GM19372 (cell line): ENCODE measurements at regions not wholly inside any gene's neighbourhood (a gene's known extent, or its start where the extent isn't known, plus 50 kb on each side); places are given as distances from the start of the nearest gene placed in this dataset.

Source experiments
- ATAC-seq: cut with Tn5 transposase; IDR thresholded peaks from one replicate; pipeline ENCODE4 v1.9.1; 2021; ENCODE audit warnings: mild to moderate bottlenecking, low read depth, moderate library complexity; ENCODE audit not compliant: unreplicated experiment

DNA sequence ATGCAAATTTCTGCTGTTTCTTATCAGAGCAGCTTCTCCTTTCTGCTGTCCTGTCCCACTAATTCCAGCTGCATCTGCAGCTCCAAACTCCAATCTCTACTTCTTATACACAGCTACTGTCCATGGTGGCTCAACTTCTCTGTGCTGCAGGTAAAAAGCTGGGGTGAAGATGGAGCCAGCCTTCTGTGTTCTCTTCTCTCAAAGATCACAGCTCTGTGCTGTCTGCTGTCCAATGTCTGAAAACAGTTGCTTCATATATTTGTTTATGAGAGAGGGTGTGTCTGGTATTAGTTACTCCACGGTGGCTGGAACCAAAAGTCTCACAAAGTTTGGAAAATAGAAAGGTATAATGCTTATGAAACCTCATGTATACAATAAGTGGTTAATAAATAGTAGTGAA lies 445.8 kb upstream of the TBX3 start:
- ATAC-seq = no peak

DNA sequence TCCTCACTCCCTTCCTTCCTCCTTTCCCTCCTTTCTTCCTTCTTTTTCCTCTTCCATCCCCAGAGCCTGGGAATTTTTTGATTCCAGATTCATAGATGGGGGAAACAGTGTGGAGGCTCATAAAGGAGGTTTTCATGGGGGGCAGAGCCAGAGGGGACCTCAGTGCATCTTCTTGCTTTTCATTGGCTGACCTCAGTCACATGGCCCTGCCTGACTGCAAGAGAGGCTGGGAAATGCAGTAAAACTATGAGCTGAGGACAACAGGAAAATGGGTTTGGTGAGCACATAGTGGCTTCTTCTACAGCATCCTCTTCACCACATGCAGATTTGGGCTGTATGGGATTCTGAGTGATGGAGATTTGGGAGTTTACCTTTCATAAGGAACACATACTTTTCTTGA lies 437.1 kb upstream of the TBX3 start:
- no peak for ATAC-seq

DNA sequence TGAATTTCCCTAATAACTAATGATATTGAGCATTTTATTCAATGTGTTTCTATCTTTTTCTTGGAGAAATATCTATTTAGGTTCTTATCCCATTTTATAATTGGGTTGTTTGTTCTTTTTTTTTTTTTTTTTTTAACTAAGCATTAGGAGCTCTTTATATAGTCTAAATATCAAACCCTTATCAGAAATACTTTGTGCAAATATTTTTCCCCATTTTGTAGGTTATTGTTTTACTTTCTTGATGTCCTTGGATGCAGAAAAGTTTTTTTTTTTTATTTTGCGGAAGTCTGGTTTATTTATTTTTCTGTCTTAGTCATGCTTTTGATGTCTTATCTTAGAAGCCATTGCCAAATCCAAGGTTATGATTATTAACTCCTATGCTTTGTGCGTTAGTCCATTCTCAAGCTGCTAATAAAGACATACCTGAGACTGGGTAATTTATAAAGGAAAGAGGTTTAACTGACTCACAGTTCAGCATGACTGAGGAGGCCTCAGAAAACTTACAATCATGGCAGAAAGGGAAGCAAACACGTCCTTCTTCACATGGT lies 434.3 kb upstream of the TBX3 start:
- ATAC-seq = no peak

DNA sequence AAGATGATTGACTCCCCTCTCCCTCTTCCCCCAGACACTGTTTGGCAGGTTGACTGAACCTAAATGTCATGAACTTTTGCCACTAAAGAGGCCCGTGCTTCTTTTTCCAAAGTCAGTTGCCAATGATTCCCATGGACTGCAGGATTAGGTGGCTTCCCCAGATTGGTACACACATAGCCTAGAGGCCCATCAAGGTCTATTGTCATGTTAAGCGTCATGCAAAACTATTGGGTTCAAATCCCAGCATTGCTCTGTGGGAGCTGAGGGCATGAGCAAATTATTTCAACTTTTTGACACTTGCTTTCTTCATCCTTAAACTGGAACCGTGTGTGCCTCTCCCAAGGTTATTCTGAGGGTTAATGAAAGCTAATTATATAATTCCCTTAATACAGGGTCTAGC lies 430.2 kb upstream of the TBX3 start:
- no peak for ATAC-seq

DNA sequence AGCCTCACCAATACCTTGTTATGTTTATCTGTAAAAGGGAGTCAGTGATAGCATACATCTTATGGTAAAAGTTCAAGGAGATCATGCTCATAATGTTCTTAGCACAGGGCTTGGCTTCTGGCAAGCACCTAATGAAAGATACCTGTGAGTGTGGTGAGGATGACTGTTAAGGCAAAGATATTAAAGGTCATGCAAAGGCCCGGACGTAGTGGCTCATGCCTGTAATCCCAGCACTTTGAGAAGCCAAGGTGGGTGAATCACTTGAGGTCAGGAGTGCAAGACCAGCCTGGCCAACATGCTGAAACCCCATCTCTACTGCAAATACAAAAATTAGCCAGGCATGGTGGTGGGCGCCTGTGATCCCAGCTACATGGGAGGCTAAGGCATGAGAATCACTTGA lies 425.9 kb upstream of the TBX3 start:
- no peak for ATAC-seq

DNA sequence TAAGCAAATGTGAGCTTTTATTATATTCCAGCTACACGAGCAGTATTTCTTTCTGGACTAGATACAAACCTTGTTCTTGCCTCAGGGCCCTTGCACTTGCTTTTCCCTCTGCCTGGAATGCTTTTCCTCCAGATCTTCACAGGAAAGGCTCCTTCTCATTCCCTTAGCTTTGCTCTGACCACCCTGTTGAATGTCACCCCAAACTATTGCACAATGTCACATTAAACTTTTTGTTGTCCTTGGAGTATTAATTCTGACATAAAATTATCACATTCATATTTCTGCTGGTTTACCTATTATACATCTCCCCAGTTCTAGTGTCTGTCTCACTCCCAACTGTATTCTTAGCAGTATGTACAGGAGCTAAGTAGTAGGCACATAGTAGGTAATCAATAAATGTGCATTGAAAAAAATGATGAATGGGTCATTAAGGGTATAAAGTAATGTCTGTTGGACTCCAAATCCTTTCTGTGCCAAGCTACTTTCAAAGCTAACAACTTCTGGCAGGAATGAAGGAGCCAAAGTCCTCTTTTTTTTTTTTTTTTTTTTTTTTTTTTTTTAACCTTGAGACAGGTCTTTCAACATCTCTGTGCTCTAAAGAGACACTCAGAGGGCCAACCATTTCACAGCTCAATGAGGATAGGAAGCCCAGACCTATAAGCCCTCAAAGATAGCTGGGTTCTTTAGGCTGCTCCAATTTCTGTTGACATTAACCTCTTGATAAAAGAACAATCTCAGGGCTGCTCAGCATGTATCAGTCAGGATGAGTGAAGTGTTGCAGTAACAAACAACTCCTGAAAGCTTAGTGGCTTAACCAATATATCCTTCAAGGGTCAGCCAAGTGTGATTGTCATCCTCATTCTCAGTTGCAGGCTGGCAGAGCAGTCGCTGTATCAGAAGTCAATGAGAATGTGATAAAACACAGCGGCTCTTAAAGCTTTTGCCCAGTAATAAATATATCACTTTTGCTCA lies 424.4 kb upstream of the TBX3 start:
- no peak for ATAC-seq

DNA sequence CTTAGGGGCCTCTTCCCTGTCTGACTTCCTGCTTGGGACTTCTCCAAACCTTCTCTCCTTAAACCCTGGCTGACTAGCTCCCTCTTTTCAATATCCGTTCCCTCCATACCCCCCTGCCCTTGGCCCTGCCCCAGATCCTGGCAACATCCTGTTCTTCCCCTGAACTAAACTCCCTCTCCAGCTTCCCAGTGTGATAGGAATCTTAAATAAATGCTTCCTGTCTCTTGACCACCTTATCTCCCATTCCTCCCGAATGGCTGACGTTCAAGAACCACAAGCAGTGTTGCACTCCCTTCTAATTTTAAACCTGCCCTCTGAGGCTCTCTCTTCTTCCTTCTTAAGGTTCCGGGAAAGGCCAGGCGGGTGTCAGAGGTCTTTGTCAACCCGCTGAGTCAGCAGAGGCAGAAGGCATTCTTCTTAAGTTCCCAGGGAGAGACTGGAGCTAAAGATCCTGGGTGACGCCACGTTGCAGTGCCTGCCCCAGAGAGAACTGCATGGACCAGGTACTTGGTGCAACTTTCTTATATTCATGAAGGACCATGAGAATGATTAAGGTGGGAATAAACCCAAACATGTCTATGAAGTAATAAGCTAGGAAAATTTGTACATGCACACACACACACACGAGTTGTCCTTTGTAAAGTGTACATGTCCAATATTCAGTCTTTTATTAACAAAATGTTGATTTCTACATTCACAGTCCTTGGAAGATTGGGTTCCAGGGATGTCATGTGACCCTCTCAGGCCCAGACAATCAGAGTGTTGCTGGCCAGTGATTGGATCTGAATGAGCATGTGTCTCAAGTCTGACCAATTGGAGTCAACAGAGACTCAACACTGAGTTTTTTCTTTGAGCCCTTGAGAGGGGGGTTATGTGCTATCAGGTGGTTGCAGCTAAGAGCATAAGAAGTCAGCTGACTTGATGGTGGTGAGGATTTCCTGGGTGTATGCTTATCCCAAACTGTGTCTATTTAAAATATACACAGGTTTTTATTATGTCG lies 420.2 kb upstream of the TBX3 start:
- no peak for ATAC-seq

DNA sequence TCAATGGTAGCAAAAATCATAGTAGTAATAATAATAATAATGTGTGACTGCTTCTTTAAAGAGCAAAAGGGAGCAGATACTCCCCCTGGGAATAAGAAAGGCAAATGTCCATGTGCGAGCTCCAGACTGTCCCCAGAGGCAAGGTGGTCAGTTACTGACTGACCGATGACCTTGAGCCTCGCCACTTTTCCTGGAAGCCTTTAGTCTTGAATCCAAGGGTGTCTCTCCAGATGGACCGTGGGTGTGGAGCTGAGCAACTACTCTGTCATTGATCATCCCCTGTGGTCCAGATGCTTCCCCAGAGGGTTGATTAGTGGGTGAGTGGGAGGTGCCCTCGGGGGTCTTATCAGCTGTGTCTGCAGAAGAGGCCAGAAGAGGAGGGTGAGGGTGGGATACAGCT lies 418.5 kb upstream of the TBX3 start:
- no peak for ATAC-seq

DNA sequence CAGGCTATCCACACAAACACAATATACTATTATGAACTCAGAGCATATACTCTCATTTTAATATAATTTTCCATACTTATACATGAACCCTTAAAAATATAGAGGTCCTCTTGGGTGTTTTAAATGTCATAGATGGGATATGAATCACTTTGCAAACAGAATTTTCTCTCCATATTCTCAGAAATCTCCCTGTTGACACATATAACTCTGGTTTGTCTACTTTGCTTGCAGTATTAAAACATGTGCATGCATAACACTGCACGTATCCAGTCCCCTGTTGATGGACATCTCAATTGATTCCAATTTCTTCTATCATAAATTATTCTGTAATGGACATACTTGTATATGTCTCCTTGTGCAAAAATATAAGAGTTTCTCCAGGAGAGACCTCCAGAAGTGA lies 417.5 kb upstream of the TBX3 start:
- ATAC-seq = no peak

DNA sequence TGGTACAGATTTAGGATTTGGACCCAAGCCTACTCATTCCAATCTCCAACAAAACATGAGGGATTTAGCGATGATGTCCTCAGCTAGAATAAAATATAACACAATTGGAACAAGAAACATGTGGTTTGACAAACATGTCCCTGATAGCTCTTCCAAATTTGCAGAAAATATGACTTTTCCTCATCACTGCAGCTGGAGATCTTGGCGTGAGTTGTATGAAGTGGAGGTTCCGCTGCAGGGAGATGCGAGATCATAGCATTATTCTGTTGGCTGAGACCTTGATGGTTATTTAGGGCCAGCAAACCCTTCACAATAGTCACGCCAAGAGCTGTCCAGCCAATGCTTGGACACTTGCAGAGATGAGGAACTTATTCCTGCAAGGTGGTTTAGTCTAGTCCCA lies 413.4 kb upstream of the TBX3 start:
- ATAC-seq = no peak

DNA sequence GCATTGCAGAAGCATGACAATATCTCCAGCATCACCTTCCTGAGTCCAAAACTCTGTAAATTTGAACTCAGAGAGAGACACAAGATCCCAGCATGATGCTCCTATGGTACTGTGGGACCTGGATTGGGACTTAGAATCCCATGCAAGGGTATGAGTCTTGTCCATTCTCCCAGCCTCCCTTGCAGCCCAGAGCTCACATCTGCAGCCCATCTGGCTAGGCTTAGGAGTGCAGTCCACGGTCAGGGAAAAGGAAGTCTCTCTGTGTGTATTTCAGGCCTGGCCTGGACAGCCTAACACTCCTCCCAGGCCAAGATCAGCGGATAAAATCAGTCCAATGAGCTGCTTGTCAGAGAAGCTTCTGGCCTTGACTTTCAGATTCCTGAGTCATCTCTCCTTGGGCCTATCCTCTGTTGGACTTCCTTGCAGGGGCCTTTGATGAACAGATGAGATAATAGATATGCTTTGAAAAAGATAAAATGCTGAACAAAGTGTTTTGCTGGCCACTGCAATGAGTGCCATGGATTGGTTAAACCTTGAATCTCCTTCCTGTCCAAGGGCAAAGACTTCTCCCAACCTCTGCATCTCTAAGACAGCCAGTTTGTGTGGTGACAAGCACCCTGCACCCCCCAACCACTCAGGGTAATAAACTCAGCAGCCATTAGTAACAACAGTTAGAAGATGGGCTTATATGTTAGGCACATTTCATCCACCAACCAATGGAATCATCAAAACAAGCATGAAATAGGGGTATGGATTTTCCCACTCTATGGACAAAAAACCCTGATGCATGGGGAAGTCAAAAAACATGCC lies 412.8 kb upstream of the TBX3 start:
- ATAC-seq = no peak

DNA sequence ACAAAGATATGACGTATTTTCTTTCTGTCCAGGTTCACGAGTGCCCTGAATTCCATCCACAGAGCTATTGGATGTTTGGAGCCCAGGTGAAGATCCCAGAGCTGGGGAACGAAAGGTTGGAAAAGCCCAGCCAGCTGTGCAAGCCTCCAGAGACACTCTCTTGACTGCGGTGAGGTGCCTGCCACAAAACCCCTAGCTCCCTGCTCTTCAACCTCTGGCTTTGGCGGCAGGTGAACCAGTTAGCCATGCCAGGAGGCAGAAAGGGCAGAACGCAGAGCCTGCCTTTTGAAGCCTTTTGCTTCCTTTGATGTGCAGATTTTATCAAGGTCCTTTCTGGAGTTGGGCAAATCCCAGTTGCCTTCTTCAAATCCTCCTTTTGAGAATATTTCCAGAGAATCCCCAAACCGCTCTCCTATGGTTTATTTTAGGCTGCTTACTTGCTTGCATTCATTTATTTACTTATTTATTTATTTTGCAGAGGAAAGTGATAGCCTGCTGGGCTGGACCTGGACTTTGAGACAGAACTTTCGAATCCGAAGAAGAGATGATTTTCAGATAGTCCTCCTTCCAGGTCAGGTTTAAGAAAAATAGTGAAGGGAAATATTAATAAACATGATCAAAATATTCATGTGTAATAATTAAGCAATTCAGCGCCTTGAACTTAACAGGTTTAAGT lies 411.2 kb upstream of the TBX3 start:
- no peak for ATAC-seq

DNA sequence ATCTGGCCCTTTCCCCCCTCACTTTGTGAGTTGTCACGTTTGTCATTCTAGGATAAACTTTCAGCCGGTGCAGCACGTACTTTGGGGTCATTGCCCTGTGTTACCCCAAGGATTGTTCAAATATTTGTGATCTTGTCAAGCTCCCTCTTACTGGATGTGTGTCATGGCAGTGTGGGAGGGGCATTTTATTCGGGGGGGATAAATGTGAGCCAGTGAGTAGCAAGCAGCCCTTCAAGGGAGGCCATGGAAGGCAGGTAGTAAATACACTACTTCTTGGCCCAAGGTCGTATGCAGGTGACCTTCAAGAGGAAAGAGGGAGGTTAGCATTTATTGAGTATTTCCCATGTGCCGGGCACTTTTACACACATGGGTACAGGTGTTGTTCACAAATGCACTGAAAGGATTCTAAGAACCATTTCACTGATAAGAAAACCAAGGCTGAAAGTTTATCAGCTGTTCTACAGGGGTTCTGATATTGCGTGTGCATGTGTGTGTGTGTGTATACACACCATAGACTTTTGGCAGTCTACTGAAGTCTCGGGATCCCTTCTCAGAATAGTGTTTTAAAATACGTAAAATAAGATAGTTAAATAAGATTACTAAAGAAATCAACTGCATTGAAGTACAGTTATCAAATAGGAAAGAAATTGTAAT lies 410.3 kb upstream of the TBX3 start:
- no peak for ATAC-seq

DNA sequence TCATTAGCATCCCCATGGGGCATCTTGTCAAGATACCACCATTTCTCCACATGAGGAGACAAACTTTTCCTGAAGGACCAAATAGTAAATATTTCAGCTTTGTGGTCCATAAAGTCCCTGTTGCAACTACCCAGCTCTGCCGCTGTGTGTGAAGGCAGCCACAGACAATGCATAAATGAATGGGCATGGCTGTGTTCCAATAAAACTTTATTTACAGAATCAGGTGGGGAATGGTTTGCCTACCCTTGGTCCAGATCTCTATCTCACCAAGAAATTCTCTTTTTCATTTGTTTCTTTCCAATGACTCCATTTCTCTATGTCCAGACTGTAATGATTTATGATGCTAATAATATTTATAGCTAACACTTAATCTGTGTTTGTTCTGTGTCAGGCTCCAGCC lies 409.3 kb upstream of the TBX3 start:
- ATAC-seq = no peak

DNA sequence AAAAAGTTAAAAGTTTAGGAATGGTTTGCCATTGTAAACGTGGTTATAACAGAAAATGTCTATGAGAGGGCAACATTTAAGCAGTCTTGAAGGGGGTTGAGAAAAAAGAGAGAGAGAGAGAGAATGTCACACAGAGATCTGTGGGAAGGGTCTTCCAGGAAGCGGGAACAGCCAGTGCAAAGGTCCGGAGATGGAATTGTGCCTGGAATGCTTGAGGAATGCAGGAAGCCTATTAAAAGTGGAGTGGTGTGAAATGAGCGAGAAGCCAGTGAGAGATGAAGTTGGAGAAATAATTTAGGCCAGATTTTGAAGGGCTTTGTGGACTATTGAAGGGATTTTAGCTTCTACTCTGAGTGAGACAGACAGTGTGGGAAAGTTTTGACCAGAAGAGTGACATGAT lies 406.8 kb upstream of the TBX3 start:
- no peak for ATAC-seq

DNA sequence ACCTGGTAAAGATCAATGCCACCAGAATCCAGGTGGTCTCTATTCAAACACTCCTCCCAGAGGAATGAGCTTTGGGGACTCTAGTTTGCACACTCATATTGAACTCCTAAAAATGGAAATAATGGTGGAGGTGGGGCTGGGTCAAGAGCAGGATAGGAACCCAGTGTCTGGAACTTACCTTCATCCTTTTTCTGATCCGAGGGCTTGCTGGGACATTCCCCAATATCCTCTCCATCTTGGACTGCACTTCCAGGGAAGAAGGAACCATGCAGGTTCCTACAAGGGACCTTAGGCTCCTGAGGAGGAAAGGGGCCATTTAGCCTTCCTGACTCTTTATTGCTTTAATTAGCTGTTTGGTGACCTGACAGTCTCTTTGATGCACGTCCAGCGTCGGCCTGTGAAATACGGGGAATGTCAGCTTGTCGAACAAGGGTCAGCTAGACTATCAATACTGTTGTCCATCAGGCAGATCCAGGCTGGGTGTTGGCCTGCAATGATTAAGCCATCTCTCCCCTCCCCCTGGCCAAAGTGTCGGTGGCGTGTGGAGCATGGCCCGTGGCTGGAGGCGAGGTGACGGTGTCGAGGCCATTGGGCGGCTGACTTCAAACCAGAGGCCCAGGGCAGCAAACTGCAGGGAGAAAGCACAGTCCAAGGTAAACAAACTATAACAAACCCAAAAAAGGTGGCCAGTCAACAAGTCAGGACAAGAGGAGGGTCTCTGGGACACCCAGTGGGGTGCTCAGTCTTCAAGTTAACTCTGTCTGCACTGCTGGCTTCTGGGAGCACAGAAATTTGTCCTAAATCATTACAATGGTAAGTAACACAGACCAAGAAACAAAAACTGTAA lies 405.2 kb upstream of the TBX3 start:
- ATAC-seq = no peak

DNA sequence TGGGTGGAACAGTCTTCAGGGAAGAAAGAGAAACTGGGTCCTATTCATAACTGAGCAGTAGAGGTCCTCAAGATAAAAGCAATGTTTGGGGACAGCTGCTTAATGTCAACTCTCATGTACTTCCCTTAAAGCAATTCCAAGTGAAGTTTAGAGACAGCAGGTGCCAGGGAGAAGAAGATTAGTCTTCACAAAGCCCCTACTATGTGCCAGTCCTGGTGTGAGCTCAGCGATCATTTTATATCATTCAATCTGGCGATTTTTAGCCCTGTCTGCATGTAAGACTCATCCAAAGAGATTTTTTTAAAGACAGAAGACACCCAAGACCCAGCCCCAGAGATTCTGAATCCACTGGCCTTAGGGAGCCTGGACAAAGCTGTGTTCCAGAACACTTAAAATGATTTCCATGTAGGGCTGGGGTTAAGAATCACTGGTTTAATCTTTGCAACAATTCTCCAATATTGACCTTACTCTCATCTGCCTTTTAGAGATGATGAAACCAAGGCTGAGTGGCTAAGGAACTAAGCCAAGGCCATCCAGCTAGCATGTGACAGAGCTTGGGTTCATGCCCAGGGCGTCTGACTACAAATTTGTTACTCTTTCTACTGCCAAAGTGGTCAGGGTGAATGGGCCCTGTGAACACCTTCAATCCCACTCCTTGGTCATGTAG lies 404.5 kb upstream of the TBX3 start:
- ATAC-seq = no peak

DNA sequence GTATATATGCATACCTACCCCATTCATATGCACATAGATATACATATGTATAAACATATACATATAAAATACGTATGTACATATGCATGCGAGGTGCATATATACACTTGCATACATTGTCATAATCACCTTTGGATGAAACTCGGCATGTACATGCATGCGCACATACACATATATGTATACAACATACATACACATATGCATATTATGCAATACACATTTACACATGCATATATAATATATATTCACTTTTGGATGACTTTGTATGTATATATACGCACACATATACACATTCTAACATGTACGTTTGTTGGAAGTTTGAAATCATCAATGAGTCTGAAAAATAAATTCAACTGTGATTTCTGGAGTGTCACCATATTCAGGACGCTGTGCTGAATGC lies 401.6 kb upstream of the TBX3 start:
- no peak for ATAC-seq
